B cell (primary cell): ENCODE measurements at regions not wholly inside any gene's neighbourhood (a gene's known extent, or its start where the extent isn't known, plus 50 kb on each side); places are given as distances from the start of the nearest gene placed in this dataset.

Experiments used
- CTCF ChIP-seq: fragments of 200-600 bp; IDR thresholded peaks from one replicate; pipeline ENCODE4 v1.8.0; 2022; ENCODE audit warnings: antibody characterized with exemption, mild to moderate bottlenecking
- EZH2 ChIP-seq: IDR thresholded peaks from 2 replicates; pipeline ENCODE4 v1.6.1; 2012; ENCODE audit warnings: borderline replicate concordance, low read depth, mild to moderate bottlenecking, moderate library complexity, low read length; ENCODE audit not compliant: insufficient read depth, poor library complexity, severe bottlenecking

GRCh38 chr14:87491816-87492215 is 501.2 kb downstream of the GALC start:
- TF ChIP-seq CTCF (no peak), EZH2 (no peak)
